H1 (cell line): ENCODE measurements at regions not wholly inside any gene's neighbourhood (a gene's known extent, or its start where the extent isn't known, plus 50 kb on each side); places are given as distances from the start of the nearest gene placed in this dataset.
A peak's percentile ranks its signal among the peaks of the same experiment; 100 is the strongest.

Experiments
- CTCF ChIA-PET: fragments of 300-600 bp; sonication (Branson Sonifier 250); formaldehyde crosslinking; loops from one replicate; lab custom pipeline; 2021; ENCODE audit not compliant: partially characterized antibody; lab: Charles Lee
- POLR2A ChIA-PET: fragments of 300-600 bp; sonication (Branson Sonifier 250); formaldehyde crosslinking; loops from one replicate; lab custom pipeline; 2021; ENCODE audit warnings: inconsistent platforms; ENCODE audit not compliant: partially characterized antibody; lab: Charles Lee
- DNase-seq, 2 experiments: peaks; one replicate each; pipeline versions ENCODE4 v3.0.0 to v3.0.0-alpha.2; 2010 to 2022; ENCODE audit warnings: low spot score in 2 of 2, low read depth in 1 of 2, mixed read lengths in 1 of 2
- FAIRE-seq: peaks from 2 replicates; lab custom pipeline; 2011; peaks lifted over from hg19 to GRCh38; lab: Jason Lieb, UNC
- H2AFZ ChIP-seq: 2 replicates; pipeline ENCODE4 v1.8.1; 2012; ENCODE audit warnings: low read length, inconsistent platforms
- H2AK5ac ChIP-seq: 2 replicates; pipeline ENCODE4 v1.6.1; 2013; ENCODE audit warnings: low read depth, low read length
- H2BK120ac ChIP-seq: replicated peaks from 2 replicates; pipeline ENCODE3; 2013; ENCODE audit warnings: low read depth, low read length, inconsistent platforms
- H2BK12ac ChIP-seq: 2 replicates; pipeline ENCODE4 v1.6.1; 2013; ENCODE audit warnings: low read depth, low read length
- H2BK15ac ChIP-seq: 2 replicates; pipeline ENCODE4 v1.6.1; 2013; ENCODE audit warnings: low read length
- H2BK20ac ChIP-seq: 2 replicates; pipeline ENCODE4 v1.6.1; 2013; ENCODE audit warnings: low read length
- H2BK5ac ChIP-seq: 2 replicates; pipeline ENCODE4 v1.6.1; 2013; ENCODE audit warnings: low read depth, low read length
- H3K14ac ChIP-seq: 2 replicates; pipeline ENCODE4 v1.6.1; 2013; ENCODE audit warnings: inconsistent platforms; ENCODE audit not compliant: insufficient read length
- H3K18ac ChIP-seq: 2 replicates; pipeline ENCODE4 v1.6.1; 2013; ENCODE audit warnings: low read length; ENCODE audit errors: extremely low read depth
- H3K23ac ChIP-seq: 2 replicates; pipeline ENCODE4 v1.6.1; 2013; ENCODE audit warnings: inconsistent platforms; ENCODE audit not compliant: insufficient read length
- H3K23me2 ChIP-seq: 2 replicates; pipeline ENCODE4 v1.6.1; 2013; ENCODE audit warnings: low read depth, low read length
- H3K27ac ChIP-seq: 2 replicates; pipeline ENCODE4 v1.6.1; 2011; ENCODE audit warnings: low read depth, low read length, inconsistent platforms
- H3K27me3 ChIP-seq, 4 experiments: replicated peaks in 1 of 4; 1 replicate in 1 of 4; 2 replicates in 3 of 4; pipeline versions ENCODE4 v1.6.1 to v1.8.1; 2011 to 2013; ENCODE audit warnings: low read length in 3 of 4, mild to moderate bottlenecking in 3 of 4, inconsistent platforms in 2 of 4, mixed read lengths in 2 of 4, moderate library complexity in 1 of 4; ENCODE audit not compliant: control insufficient read depth in 3 of 4, insufficient read depth in 3 of 4; ENCODE audit errors: extremely low read depth in 1 of 4
- H3K36me3 ChIP-seq, 4 experiments: 2 replicates each; pipeline versions ENCODE4 v1.6.1 to v1.8.1; 2011 to 2013; ENCODE audit warnings: mild to moderate bottlenecking in 4 of 4, low read length in 3 of 4, moderate library complexity in 2 of 4, control low read depth in 1 of 4, inconsistent platforms in 1 of 4; ENCODE audit not compliant: insufficient read depth in 4 of 4, control insufficient read depth in 2 of 4
- H3K4ac ChIP-seq: replicated peaks from 2 replicates; pipeline ENCODE3; 2013; ENCODE audit warnings: low read length, low read depth, mixed read lengths, inconsistent platforms; ENCODE audit not compliant: insufficient read length
- H3K4me1 ChIP-seq, 4 experiments: replicated peaks in 1 of 4; 1 replicate in 1 of 4; 2 replicates in 3 of 4; pipeline versions ENCODE4 v1.6.1 to v1.8.1; 2011 to 2013; ENCODE audit warnings: low read length in 3 of 4, inconsistent platforms in 2 of 4, mixed read lengths in 1 of 4; ENCODE audit not compliant: insufficient read depth in 4 of 4, control insufficient read depth in 3 of 4
- H3K4me2 ChIP-seq, 2 experiments: 2 replicates each; pipeline versions ENCODE4 v1.6.1 to v1.8.1; 2011 to 2013; ENCODE audit warnings: low read depth in 2 of 2, low read length in 2 of 2, control low read depth in 1 of 2, inconsistent platforms in 1 of 2, mild to moderate bottlenecking in 1 of 2; ENCODE audit not compliant: insufficient read depth in 1 of 2
- H3K4me3 ChIP-seq, 4 experiments: fragments of 200-600, 300-600 bp in 1 of 4; sonication (generic), shearing (Covaris generic), sonication (Bioruptor Twin) in 1 of 4; 2 replicates each; pipeline versions ENCODE4 v1.5.1 to v1.8.1; 2011 to 2016; ENCODE audit warnings: low read length in 4 of 4, low read depth in 3 of 4, control low read depth in 2 of 4, inconsistent platforms in 2 of 4, mild to moderate bottlenecking in 2 of 4, mixed read lengths in 1 of 4, moderate library complexity in 1 of 4; ENCODE audit not compliant: insufficient read depth in 2 of 4; ENCODE audit errors: extremely low read depth in 1 of 4
- H3K56ac ChIP-seq: replicated peaks from 2 replicates; pipeline ENCODE3; 2013; ENCODE audit warnings: low read depth, mild to moderate bottlenecking, mixed read lengths, low read length, inconsistent platforms; ENCODE audit not compliant: insufficient read length
- H3K79me1 ChIP-seq: 2 replicates; pipeline ENCODE4 v1.6.1; 2013; ENCODE audit warnings: low read depth, low read length, control low read depth
- H3K79me2 ChIP-seq, 2 experiments: 2 replicates each; pipeline versions ENCODE4 v1.6.1 to v1.8.1; 2012 to 2013; ENCODE audit warnings: low read length in 2 of 2, mild to moderate bottlenecking in 2 of 2, inconsistent platforms in 1 of 2; ENCODE audit not compliant: insufficient read depth in 2 of 2, control insufficient read depth in 1 of 2
- H3K9ac ChIP-seq, 4 experiments: replicated peaks in 1 of 4; 1 replicate in 1 of 4; 2 replicates in 3 of 4; pipeline versions ENCODE4 v1.6.1 to v1.8.1; 2011 to 2013; ENCODE audit warnings: low read depth in 3 of 4, low read length in 3 of 4, control low read depth in 2 of 4, mild to moderate bottlenecking in 2 of 4, moderate library complexity in 2 of 4, inconsistent platforms in 1 of 4; ENCODE audit errors: extremely low read depth in 1 of 4
- H3K9me3 ChIP-seq, 2 experiments: 2 replicates each; pipeline versions ENCODE4 v1.6.1 to v1.8.1; 2012 to 2013; ENCODE audit warnings: mild to moderate bottlenecking in 2 of 2, moderate library complexity in 2 of 2, control low read depth in 1 of 2, inconsistent platforms in 1 of 2, low read depth in 1 of 2, low read length in 1 of 2, mixed read lengths in 1 of 2; ENCODE audit not compliant: insufficient read depth in 2 of 2
- H4K20me1 ChIP-seq, 2 experiments: replicated peaks in 1 of 2; 2 replicates each; pipeline versions ENCODE3 to v1.8.1; 2011 to 2013; ENCODE audit warnings: inconsistent platforms in 2 of 2, low read length in 2 of 2, mild to moderate bottlenecking in 1 of 2; ENCODE audit not compliant: insufficient read depth in 2 of 2, control insufficient read depth in 1 of 2
- H4K5ac ChIP-seq: 2 replicates; pipeline ENCODE4 v1.6.1; 2013; ENCODE audit warnings: low read length, low read depth, mixed read lengths, inconsistent platforms; ENCODE audit not compliant: insufficient read length
- H4K8ac ChIP-seq: 2 replicates; pipeline ENCODE4 v1.8.0; 2013; ENCODE audit warnings: mild to moderate bottlenecking, moderate library complexity, low read length, inconsistent platforms; ENCODE audit not compliant: insufficient read depth; ENCODE audit errors: extremely low read depth
- H4K91ac ChIP-seq: replicated peaks from 2 replicates; pipeline ENCODE3; 2013; ENCODE audit warnings: low read length, mixed read lengths, inconsistent platforms; ENCODE audit not compliant: insufficient read length
- TEAD4 ChIP-seq: IDR thresholded peaks from 2 replicates; pipeline ENCODE4 v1.6.1; 2012; ENCODE audit warnings: low read depth, low read length, inconsistent platforms, mixed read lengths
- WGBS, 2 experiments: shearing (Covaris generic) in 1 of 2; methylation state at CpG; one replicate each; pipeline versions ENCODE4 v1.1.6 to v1.1.7; 2013 to 2015; ENCODE audit warnings: low lambda C conversion rate in 2 of 2, mixed read lengths in 2 of 2, inconsistent platforms in 1 of 2, low coverage in 1 of 2, missing lambda C conversion rate in 1 of 2; ENCODE audit not compliant: insufficient replicate concordance in 2 of 2, insufficient coverage in 1 of 2, insufficient read length in 1 of 2; ENCODE audit errors: extremely low coverage in 1 of 2, missing lambda C conversion rate in 1 of 2; 5-methylcytosine and 5-hydroxymethylcytosine counted together
- TF ChIP-seq, protein P1 (sequence below): IDR thresholded peaks from 2 replicates; pipeline ENCODE4 v1.6.1; 2012; ENCODE audit warnings: low read length, inconsistent platforms

DNA sequence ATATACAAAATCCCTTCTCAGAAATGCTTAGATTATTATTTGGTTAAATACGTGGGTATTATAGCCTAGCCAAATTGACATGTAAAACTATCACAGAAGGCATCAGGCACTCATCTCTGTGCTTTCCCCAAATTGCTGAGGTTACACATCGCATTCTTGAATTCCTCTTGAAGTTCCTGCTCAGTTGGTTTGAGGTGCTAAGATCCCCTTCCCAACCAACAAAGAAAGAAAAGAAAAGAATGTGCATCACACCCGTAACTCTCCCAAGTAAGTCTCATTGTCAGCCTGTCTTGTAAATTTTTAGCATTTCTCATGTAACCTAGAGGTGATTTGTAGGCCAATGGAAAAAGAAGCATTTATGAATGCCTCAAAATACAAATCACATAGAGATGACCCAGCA is 539.2 kb upstream of the PRMT6 start:
- 63% methylated on average over 3 of the region's 3 CpGs; no CpG with 5 or more reads in 1 of the 2 experiments for WGBS, 2 experiments

More for the DNA sequence above, 539.2 kb upstream of the PRMT6 start:
- no peaks in the 10 kb centered on the region for H3K9me3 ChIP-seq
- CTCF ChIA-PET: no interaction called here
- no peaks in the 10 kb centered on the region for H4K20me1 ChIP-seq
- no peak overlapping the region for H3K23ac ChIP-seq
- H4K8ac ChIP-seq: no peak overlapping the region
- POLR2A ChIA-PET: no interaction called here
- H3K4me3 ChIP-seq: no peak overlapping the region
- no peak overlapping the region for H3K56ac ChIP-seq
- H3K27me3 ChIP-seq: no peaks in the 10 kb centered on the region
- no peak overlapping the region for H4K91ac ChIP-seq
- H3K18ac ChIP-seq: no peak overlapping the region
- no peak overlapping the region for H3K14ac ChIP-seq
- no peak overlapping the region for H2BK15ac ChIP-seq
- H3K4me1 ChIP-seq: peaks cover 0 to 4% (median 1%) of the 10 kb centered on the region in 4 experiments; a peak in 3 of 7 replicates
- H3K79me2 ChIP-seq: no peaks in the 10 kb centered on the region
- no peak overlapping the region for H3K4ac ChIP-seq
- TF ChIP-seq, protein P1, sequence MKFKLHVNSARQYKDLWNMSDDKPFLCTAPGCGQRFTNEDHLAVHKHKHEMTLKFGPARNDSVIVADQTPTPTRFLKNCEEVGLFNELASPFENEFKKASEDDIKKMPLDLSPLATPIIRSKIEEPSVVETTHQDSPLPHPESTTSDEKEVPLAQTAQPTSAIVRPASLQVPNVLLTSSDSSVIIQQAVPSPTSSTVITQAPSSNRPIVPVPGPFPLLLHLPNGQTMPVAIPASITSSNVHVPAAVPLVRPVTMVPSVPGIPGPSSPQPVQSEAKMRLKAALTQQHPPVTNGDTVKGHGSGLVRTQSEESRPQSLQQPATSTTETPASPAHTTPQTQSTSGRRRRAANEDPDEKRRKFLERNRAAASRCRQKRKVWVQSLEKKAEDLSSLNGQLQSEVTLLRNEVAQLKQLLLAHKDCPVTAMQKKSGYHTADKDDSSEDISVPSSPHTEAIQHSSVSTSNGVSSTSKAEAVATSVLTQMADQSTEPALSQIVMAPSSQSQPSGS: no peak
- peak; percentile 69; the same call in 1 of the 2 replicates for TF ChIP-seq TEAD4
- H2AK5ac ChIP-seq: no peak overlapping the region
- no peaks in the 10 kb centered on the region for H3K79me1 ChIP-seq
- H4K5ac ChIP-seq: no peak overlapping the region
- H2BK120ac ChIP-seq: no peak overlapping the region
- H2BK5ac ChIP-seq: no peak overlapping the region
- H3K23me2 ChIP-seq: no peaks in the 10 kb centered on the region
- FAIRE-seq: peak; percentile 77
- H3K9ac ChIP-seq: no peak overlapping the region
- H2AFZ ChIP-seq: no peak overlapping the region
- no peak overlapping the region for H2BK12ac ChIP-seq
- no peak for DNase-seq
- no peak overlapping the region for H3K27ac ChIP-seq
- no peak overlapping the region for H2BK20ac ChIP-seq
- no peaks in the 10 kb centered on the region for H3K36me3 ChIP-seq
- H3K4me2 ChIP-seq: no peak overlapping the region
